ENCODE measurements at regions not wholly inside any gene's neighbourhood (a gene's known extent, or its start where the extent isn't known, plus 50 kb on each side); places are given as distances from the start of the nearest gene placed in this dataset.

DNA sequence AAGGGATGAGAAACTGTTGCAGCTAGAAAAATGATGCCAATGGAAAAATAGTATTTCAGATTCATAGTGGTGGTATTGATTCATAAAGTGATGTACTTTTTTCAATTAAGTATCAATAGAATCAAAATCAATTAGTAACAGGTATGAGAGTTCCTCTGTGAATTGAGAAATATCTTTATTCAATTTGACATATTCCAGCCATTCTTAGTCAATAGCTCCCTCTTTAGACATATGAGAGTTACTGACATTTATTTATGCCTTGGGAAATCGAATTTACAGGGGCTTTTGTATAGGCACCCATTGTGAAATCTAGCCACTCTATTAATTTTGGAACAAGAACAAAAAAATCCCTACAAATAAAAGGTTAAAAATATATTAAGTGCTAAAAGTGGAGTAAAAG is 386.9 kb upstream of the CNTN3 start:
- Histone ChIP-seq H3K4me1 (ENCODE audit: control insufficient read depth in 1 of 2, insufficient read depth in 2 of 2, low read length in 2 of 2) (no peaks in the 10 kb centered on the region), H3K4me2 (ENCODE audit: low read length) (no peak overlapping the region), H3K4me3 (replicated peaks in 1 of 2; ENCODE audit: low read depth in 1 of 2, low read length in 2 of 2) (no peak overlapping the region), H3K9me3 (ENCODE audit: control insufficient read depth in 1 of 2, insufficient read depth in 1 of 2, low read depth in 1 of 2, low read length in 2 of 2) (peaks cover 0 to 16% of the 10 kb centered on the region in 2 experiments; a peak in 2 of 4 replicates), H3K9me2 (ENCODE audit: insufficient read depth) (no peaks in the 10 kb centered on the region), H4K20me1 (ENCODE audit: insufficient read depth) (no peaks in the 10 kb centered on the region), H3K9ac (ENCODE audit: low read length) (no peak overlapping the region), H2AFZ (ENCODE audit: low read depth, low read length, poor library complexity, severe bottlenecking) (no peak overlapping the region), H3K36me3 (ENCODE audit: control insufficient read depth in 1 of 2, insufficient read depth in 2 of 2, low read length in 2 of 2) (no peaks in the 10 kb centered on the region), H3K27ac (ENCODE audit: low read depth, low read length) (no peak overlapping the region), H3K79me2 (ENCODE audit: insufficient read depth, low read length) (no peaks in the 10 kb centered on the region), H3K27me3 (ENCODE audit: insufficient read depth, low read length) (no peaks in the 10 kb centered on the region)
- RAD21 ChIA-PET (ENCODE audit: low non-redundant PET in 1 of 2, low total read pairs in 2 of 2, uncharacterized antibody in 2 of 2, unreplicated experiment in 2 of 2): no interaction called here
- intact Hi-C loops (cut with micrococcal nuclease): no loop called here
- ATAC-seq (no peak), DNase-seq (ENCODE audit: low read depth, low spot score) (no peak)
- CTCF ChIA-PET: no interaction called here
- no TSS peak for BruUV-seq (replicated peaks)
- POLR2A ChIA-PET: no interaction called here
- TF ChIP-seq CBX3 (IDR thresholded peaks at IDR 0.05; ENCODE audit: low read depth) (no peak), ELF1 (IDR thresholded peaks at IDR 0.05; ENCODE audit: borderline replicate concordance, low read depth) (no peak), SRF (IDR thresholded peaks at IDR 0.05; ENCODE audit: low read depth) (no peak), SIN3A (IDR thresholded peaks at IDR 0.05; ENCODE audit: low read depth) (no peak)
- TF ChIP-seq, protein P1, sequence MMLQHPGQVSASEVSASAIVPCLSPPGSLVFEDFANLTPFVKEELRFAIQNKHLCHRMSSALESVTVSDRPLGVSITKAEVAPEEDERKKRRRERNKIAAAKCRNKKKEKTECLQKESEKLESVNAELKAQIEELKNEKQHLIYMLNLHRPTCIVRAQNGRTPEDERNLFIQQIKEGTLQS (IDR thresholded peaks at IDR 0.05): no peak

DNA sequence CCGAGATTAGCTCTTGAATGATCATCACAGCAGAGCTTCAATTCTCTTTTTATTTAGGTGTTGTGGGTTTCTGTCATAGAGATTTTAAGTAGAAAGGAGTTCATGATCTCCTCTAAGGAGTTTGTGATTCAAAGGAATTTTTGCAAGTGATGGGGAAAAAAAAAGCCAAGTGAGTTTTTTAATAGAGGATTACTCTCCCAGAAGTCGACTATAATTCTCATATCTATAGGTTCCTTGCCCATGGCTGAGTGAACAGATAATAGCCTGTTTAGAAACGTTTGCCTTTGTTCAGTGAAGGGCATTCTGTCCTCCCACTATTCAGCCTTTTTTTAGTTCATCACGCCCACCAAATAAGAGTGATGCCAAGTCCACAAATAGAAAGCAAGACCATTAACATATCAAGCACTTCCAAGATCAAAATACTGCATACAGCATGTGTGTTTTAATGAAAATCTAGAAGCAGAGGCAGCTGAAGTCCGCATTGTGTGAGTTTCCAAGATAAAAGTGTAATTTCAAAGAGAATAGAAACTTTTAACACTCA is 398.4 kb upstream of the CNTN3 start:
- Histone ChIP-seq H3K36me3 (ENCODE audit: control insufficient read depth in 1 of 2, insufficient read depth in 2 of 2, low read length in 2 of 2) (no peaks in the 10 kb centered on the region; a peak in 1 of 4 replicates), H3K9me3 (ENCODE audit: control insufficient read depth in 1 of 2, insufficient read depth in 1 of 2, low read depth in 1 of 2, low read length in 2 of 2) (peaks cover 0 to 21% of the 10 kb centered on the region in 2 experiments; a peak in 2 of 4 replicates), H4K20me1 (ENCODE audit: insufficient read depth) (no peaks in the 10 kb centered on the region), H3K79me2 (ENCODE audit: insufficient read depth, low read length) (no peaks in the 10 kb centered on the region), H3K4me1 (ENCODE audit: control insufficient read depth in 1 of 2, insufficient read depth in 2 of 2, low read length in 2 of 2) (no peaks in the 10 kb centered on the region), H3K4me2 (ENCODE audit: low read length) (no peak overlapping the region), H3K4me3 (replicated peaks in 1 of 2; ENCODE audit: low read depth in 1 of 2, low read length in 2 of 2) (no peak overlapping the region), H3K9ac (ENCODE audit: low read length) (no peak overlapping the region), H2AFZ (ENCODE audit: low read depth, low read length, poor library complexity, severe bottlenecking) (no peak overlapping the region), H3K27me3 (ENCODE audit: insufficient read depth, low read length) (no peaks in the 10 kb centered on the region), H3K9me2 (ENCODE audit: insufficient read depth) (no peaks in the 10 kb centered on the region), H3K27ac (ENCODE audit: low read depth, low read length) (no peak overlapping the region)
- DNase-seq (ENCODE audit: low read depth, low spot score): no peak
- TF ChIP-seq, protein P2, sequence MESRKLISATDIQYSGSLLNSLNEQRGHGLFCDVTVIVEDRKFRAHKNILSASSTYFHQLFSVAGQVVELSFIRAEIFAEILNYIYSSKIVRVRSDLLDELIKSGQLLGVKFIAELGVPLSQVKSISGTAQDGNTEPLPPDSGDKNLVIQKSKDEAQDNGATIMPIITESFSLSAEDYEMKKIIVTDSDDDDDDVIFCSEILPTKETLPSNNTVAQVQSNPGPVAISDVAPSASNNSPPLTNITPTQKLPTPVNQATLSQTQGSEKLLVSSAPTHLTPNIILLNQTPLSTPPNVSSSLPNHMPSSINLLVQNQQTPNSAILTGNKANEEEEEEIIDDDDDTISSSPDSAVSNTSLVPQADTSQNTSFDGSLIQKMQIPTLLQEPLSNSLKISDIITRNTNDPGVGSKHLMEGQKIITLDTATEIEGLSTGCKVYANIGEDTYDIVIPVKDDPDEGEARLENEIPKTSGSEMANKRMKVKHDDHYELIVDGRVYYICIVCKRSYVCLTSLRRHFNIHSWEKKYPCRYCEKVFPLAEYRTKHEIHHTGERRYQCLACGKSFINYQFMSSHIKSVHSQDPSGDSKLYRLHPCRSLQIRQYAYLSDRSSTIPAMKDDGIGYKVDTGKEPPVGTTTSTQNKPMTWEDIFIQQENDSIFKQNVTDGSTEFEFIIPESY (IDR thresholded peaks at IDR 0.05; ENCODE audit: extremely low read depth, insufficient replicate concordance, low read length): no peak
- TF ChIP-seq, protein P3, sequence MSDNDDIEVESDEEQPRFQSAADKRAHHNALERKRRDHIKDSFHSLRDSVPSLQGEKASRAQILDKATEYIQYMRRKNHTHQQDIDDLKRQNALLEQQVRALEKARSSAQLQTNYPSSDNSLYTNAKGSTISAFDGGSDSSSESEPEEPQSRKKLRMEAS (IDR thresholded peaks at IDR 0.05): no peak
- TF ChIP-seq FOSL1 (IDR thresholded peaks at IDR 0.05; ENCODE audit: low read depth) (no peak), POLR2AphosphoS5 (IDR thresholded peaks at IDR 0.05; ENCODE audit: low read depth, low read length) (no peak), ELF1 (IDR thresholded peaks at IDR 0.05; ENCODE audit: borderline replicate concordance, low read depth) (no peak), SRF (IDR thresholded peaks at IDR 0.05; ENCODE audit: low read depth) (no peak), CEBPB (IDR thresholded peaks at IDR 0.05; ENCODE audit: low read depth) (no peak), SP1 (IDR thresholded peaks at IDR 0.05; ENCODE audit: low read depth) (no peak), YY1 (IDR thresholded peaks at IDR 0.05; ENCODE audit: extremely low read depth, insufficient replicate concordance, low read depth, low read length) (no peak), JUND (IDR thresholded peaks at IDR 0.05) (no peak)
- TF ChIP-seq, protein P4, sequence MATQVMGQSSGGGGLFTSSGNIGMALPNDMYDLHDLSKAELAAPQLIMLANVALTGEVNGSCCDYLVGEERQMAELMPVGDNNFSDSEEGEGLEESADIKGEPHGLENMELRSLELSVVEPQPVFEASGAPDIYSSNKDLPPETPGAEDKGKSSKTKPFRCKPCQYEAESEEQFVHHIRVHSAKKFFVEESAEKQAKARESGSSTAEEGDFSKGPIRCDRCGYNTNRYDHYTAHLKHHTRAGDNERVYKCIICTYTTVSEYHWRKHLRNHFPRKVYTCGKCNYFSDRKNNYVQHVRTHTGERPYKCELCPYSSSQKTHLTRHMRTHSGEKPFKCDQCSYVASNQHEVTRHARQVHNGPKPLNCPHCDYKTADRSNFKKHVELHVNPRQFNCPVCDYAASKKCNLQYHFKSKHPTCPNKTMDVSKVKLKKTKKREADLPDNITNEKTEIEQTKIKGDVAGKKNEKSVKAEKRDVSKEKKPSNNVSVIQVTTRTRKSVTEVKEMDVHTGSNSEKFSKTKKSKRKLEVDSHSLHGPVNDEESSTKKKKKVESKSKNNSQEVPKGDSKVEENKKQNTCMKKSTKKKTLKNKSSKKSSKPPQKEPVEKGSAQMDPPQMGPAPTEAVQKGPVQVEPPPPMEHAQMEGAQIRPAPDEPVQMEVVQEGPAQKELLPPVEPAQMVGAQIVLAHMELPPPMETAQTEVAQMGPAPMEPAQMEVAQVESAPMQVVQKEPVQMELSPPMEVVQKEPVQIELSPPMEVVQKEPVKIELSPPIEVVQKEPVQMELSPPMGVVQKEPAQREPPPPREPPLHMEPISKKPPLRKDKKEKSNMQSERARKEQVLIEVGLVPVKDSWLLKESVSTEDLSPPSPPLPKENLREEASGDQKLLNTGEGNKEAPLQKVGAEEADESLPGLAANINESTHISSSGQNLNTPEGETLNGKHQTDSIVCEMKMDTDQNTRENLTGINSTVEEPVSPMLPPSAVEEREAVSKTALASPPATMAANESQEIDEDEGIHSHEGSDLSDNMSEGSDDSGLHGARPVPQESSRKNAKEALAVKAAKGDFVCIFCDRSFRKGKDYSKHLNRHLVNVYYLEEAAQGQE (IDR thresholded peaks at IDR 0.05; ENCODE audit: low read depth): no peak
- TF ChIP-seq, protein P1 (IDR thresholded peaks at IDR 0.05): no peak
- POLR2A ChIA-PET: no interaction called here
- CTCF ChIA-PET: no interaction called here
- BruUV-seq (replicated peaks): no TSS peak
- no peak for ATAC-seq
- RAD21 ChIA-PET (ENCODE audit: low non-redundant PET in 1 of 2, low total read pairs in 2 of 2, uncharacterized antibody in 2 of 2, unreplicated experiment in 2 of 2): no interaction called here
- intact Hi-C loops (cut with micrococcal nuclease): no loop called here

Data from HCT116 (cell line).